H9 (cell line): ENCODE measurements at regions not wholly inside any gene's neighbourhood (a gene's known extent, or its start where the extent isn't known, plus 50 kb on each side); places are given as distances from the start of the nearest gene placed in this dataset.

Experiments used
- DNase-seq: peaks from one replicate; pipeline ENCODE4 v3.0.0-alpha.2; 2017
- H2AFZ ChIP-seq: one replicate; pipeline ENCODE4 v1.6.1; 2013; ENCODE audit warnings: mild to moderate bottlenecking, low read length, control low read depth, moderate library complexity
- H2AK5ac ChIP-seq: 2 replicates; pipeline ENCODE4 v1.6.1; 2013; ENCODE audit warnings: low read length, control low read depth, mixed read lengths; ENCODE audit not compliant: insufficient read length
- H2BK120ac ChIP-seq: one replicate; pipeline ENCODE4 v1.6.1; 2013; ENCODE audit warnings: low read depth, mild to moderate bottlenecking, low read length, control low read depth, inconsistent platforms; ENCODE audit not compliant: poor library complexity, severe bottlenecking
- H2BK12ac ChIP-seq: 2 replicates; pipeline ENCODE4 v1.6.1; 2013; ENCODE audit warnings: low read length, control low read depth, mixed read lengths, low read depth; ENCODE audit not compliant: insufficient read length
- H2BK15ac ChIP-seq: 2 replicates; pipeline ENCODE4 v1.6.1; 2013; ENCODE audit warnings: low read depth, low read length, control low read depth
- H2BK20ac ChIP-seq: one replicate; pipeline ENCODE4 v1.6.1; 2013; ENCODE audit warnings: low read depth, mild to moderate bottlenecking, low read length, control low read depth, inconsistent platforms; ENCODE audit not compliant: poor library complexity, severe bottlenecking
- H2BK5ac ChIP-seq: 2 replicates; pipeline ENCODE4 v1.6.1; 2013; ENCODE audit warnings: low read length, control low read depth, mixed read lengths; ENCODE audit not compliant: insufficient read length
- H3K14ac ChIP-seq: 2 replicates; pipeline ENCODE4 v1.6.1; 2013; ENCODE audit warnings: low read length, control low read depth; ENCODE audit not compliant: insufficient read depth
- H3K18ac ChIP-seq: 2 replicates; pipeline ENCODE4 v1.6.1; 2013; ENCODE audit warnings: low read depth, mild to moderate bottlenecking, mixed read lengths, low read length, control low read depth; ENCODE audit not compliant: insufficient read length
- H3K23ac ChIP-seq: 2 replicates; pipeline ENCODE4 v1.6.1; 2013; ENCODE audit warnings: low read length, control low read depth, mixed read lengths, low read depth; ENCODE audit not compliant: insufficient read length
- H3K23me2 ChIP-seq: 2 replicates; pipeline ENCODE4 v1.6.1; 2013; ENCODE audit warnings: low read depth, mild to moderate bottlenecking, mixed read lengths, low read length, control low read depth; ENCODE audit not compliant: insufficient read length, poor library complexity, severe bottlenecking
- H3K27ac ChIP-seq: 2 replicates; pipeline ENCODE4 v1.5.1; 2013; ENCODE audit warnings: low read length, control low read depth, mixed read lengths, low read depth; ENCODE audit not compliant: insufficient read length
- H3K27me3 ChIP-seq: 2 replicates; pipeline ENCODE4 v1.6.1; 2013; ENCODE audit warnings: low read length, control low read depth, inconsistent platforms; ENCODE audit not compliant: insufficient read depth
- H3K4ac ChIP-seq: 2 replicates; pipeline ENCODE4 v1.6.1; 2013; ENCODE audit warnings: low read depth, mild to moderate bottlenecking, control low read depth, inconsistent platforms, low read length, moderate library complexity
- H3K4me1 ChIP-seq: 2 replicates; pipeline ENCODE4 v1.6.1; 2013; ENCODE audit warnings: low read length, control low read depth, inconsistent platforms; ENCODE audit not compliant: insufficient read depth
- H3K4me2 ChIP-seq: 2 replicates; pipeline ENCODE4 v1.6.1; 2013; ENCODE audit warnings: low read length, control low read depth, mixed read lengths; ENCODE audit not compliant: insufficient read length, insufficient read depth
- H3K56ac ChIP-seq: 2 replicates; pipeline ENCODE4 v1.6.1; 2013; ENCODE audit warnings: low read depth, mild to moderate bottlenecking, mixed read lengths, low read length, control low read depth; ENCODE audit not compliant: insufficient read length
- H3K79me1 ChIP-seq: 2 replicates; pipeline ENCODE4 v1.6.1; 2013; ENCODE audit warnings: low read depth, mild to moderate bottlenecking, moderate library complexity, low read length, control low read depth, inconsistent platforms; ENCODE audit not compliant: insufficient read depth, poor library complexity, severe bottlenecking
- H3K79me2 ChIP-seq: 2 replicates; pipeline ENCODE4 v1.6.1; 2013; ENCODE audit warnings: low read length, control low read depth, inconsistent platforms; ENCODE audit not compliant: insufficient read depth
- H3K9ac ChIP-seq: 2 replicates; pipeline ENCODE4 v1.6.1; 2013; ENCODE audit warnings: low read length, control low read depth, mixed read lengths; ENCODE audit not compliant: insufficient read length; ENCODE audit errors: extremely low read depth
- H3K9me3 ChIP-seq: one replicate; pipeline ENCODE4 v1.6.1; 2013; ENCODE audit warnings: low read depth, low read length, inconsistent platforms; ENCODE audit not compliant: control insufficient read depth
- H3T11ph ChIP-seq: one replicate; pipeline ENCODE4 v1.6.1; 2013; ENCODE audit warnings: mild to moderate bottlenecking, low read length, control low read depth, inconsistent platforms
- H4K20me1 ChIP-seq: one replicate; pipeline ENCODE4 v1.6.1; 2013; ENCODE audit not compliant: control insufficient read depth, insufficient read length, insufficient read depth
- H4K5ac ChIP-seq: 2 replicates; pipeline ENCODE4 v1.6.1; 2013; ENCODE audit warnings: low read depth, mild to moderate bottlenecking, mixed read lengths, low read length, control low read depth; ENCODE audit not compliant: insufficient read length
- H4K8ac ChIP-seq: replicated peaks from 2 replicates; pipeline ENCODE4 v1.6.1; 2013; ENCODE audit warnings: low read length, control low read depth, mixed read lengths, low read depth; ENCODE audit not compliant: insufficient read length
- H4K91ac ChIP-seq: 2 replicates; pipeline ENCODE4 v1.6.1; 2013; ENCODE audit warnings: low read depth, mild to moderate bottlenecking, moderate library complexity, mixed read lengths, low read length, control low read depth; ENCODE audit not compliant: insufficient read length
- H3K27ac Mint-ChIP-seq, 3 experiments: 2 replicates in 2 of 3; 3 replicates in 1 of 3; pipeline ENCODE4 v1.8.0; 2020 to 2021; ENCODE audit warnings: mixed read lengths in 3 of 3, mild to moderate bottlenecking in 1 of 3, moderate library complexity in 1 of 3
- H3K27me3 Mint-ChIP-seq: 2 replicates; pipeline ENCODE4 v1.8.0; 2021; ENCODE audit warnings: low read depth, mild to moderate bottlenecking, moderate library complexity, mixed read lengths
- H3K36me3 Mint-ChIP-seq, 3 experiments: 2 replicates in 2 of 3; 3 replicates in 1 of 3; pipeline ENCODE4 v1.8.0; 2020 to 2021; ENCODE audit warnings: low read depth in 3 of 3, mixed read lengths in 3 of 3; ENCODE audit not compliant: insufficient read depth in 1 of 3
- H3K4me1 Mint-ChIP-seq, 2 experiments: 2 replicates each; pipeline ENCODE4 v1.8.0; 2020; ENCODE audit warnings: mixed read lengths in 2 of 2
- H3K4me3 Mint-ChIP-seq, 2 experiments: 2 replicates in 1 of 2; 3 replicates in 1 of 2; pipeline ENCODE4 v1.8.0; 2020 to 2021; ENCODE audit warnings: mild to moderate bottlenecking in 2 of 2, mixed read lengths in 2 of 2, moderate library complexity in 1 of 2
- H3K9me3 Mint-ChIP-seq, 2 experiments: 2 replicates in 1 of 2; 3 replicates in 1 of 2; pipeline ENCODE4 v1.8.0; 2020; ENCODE audit warnings: mild to moderate bottlenecking in 2 of 2, mixed read lengths in 2 of 2, moderate library complexity in 1 of 2
- CTCF ChIP-seq: fragments of 200-600 bp; sonication (generic); conservative IDR thresholded peaks from 3 replicates; pipeline ENCODE4 v1.8.0; 2021; ENCODE audit warnings: antibody characterized with exemption, mild to moderate bottlenecking
- WGBS: extraction: QIAGEN DNeasy Blood & Tissue Kit; methylation state at CpG from one replicate; pipeline ENCODE4 v1.1.7; 2013; ENCODE audit warnings: missing lambda C conversion rate, low lambda C conversion rate, mixed read lengths; ENCODE audit not compliant: insufficient read length; ENCODE audit errors: extremely low coverage; 5-methylcytosine and 5-hydroxymethylcytosine counted together

GRCh38 chr17:17400566-17401184 lies 76.1 kb upstream of the MED9 start:
- Histone ChIP-seq H3K56ac (no peak overlapping the region), H3K14ac (no peak overlapping the region), H4K8ac (no peak overlapping the region), H3K4ac (no peak overlapping the region), H3K79me1 (no peaks in the 10 kb centered on the region), H4K5ac (no peak overlapping the region), H3K4me1 (no peaks in the 10 kb centered on the region), H2BK20ac (no peak overlapping the region), H2AK5ac (no peak overlapping the region), H2BK15ac (no peak overlapping the region), H2AFZ (no peak overlapping the region), H3K23me2 (no peaks in the 10 kb centered on the region), H3K9ac (no peak overlapping the region), H3T11ph (no peak overlapping the region), H3K27ac (no peak overlapping the region), H3K23ac (no peak overlapping the region), H2BK120ac (no peak overlapping the region), H3K79me2 (no peaks in the 10 kb centered on the region), H2BK12ac (no peak overlapping the region), H4K91ac (no peak overlapping the region), H3K4me2 (no peak overlapping the region), H3K27me3 (no peaks in the 10 kb centered on the region), H3K18ac (no peak overlapping the region), H2BK5ac (no peak overlapping the region), H3K9me3 (no peaks in the 10 kb centered on the region), H4K20me1 (peaks cover 2% of the 10 kb centered on the region)
- no peak for TF ChIP-seq CTCF
- no peaks in the 10 kb centered on the region for H3K9me3 Mint-ChIP-seq
- H3K36me3 Mint-ChIP-seq = no peaks in the 10 kb centered on the region
- no peak overlapping the region for H3K4me3 Mint-ChIP-seq
- no CpG with 5 or more reads among the region's 14 CpGs for WGBS
- DNase-seq = no peak
- peaks cover 3 to 5% of the 10 kb centered on the region in 2 experiments; a peak in 1 of 4 replicates for H3K4me1 Mint-ChIP-seq
- H3K27ac Mint-ChIP-seq = no peak overlapping the region
- peaks cover 14% of the 10 kb centered on the region for H3K27me3 Mint-ChIP-seq
